A172 (cell line): ENCODE measurements at regions not wholly inside any gene's neighbourhood (a gene's known extent, or its start where the extent isn't known, plus 50 kb on each side); places are given as distances from the start of the nearest gene placed in this dataset.

Source experiments
- DNase-seq: peaks from one replicate; pipeline ENCODE4 v3.0.0-alpha.2; 2015; ENCODE audit warnings: low spot score

- DNase-seq = no peak
Observed at GRCh38 chr9:8262625-8263622, 463.3 kb upstream of the DMAC1 start.

- DNase-seq = no peak
Observed at GRCh38 chr9:8261737-8262136, 462.2 kb upstream of the DMAC1 start.

- no peak for DNase-seq
Observed at GRCh38 chr9:8259028-8259427, 459.4 kb upstream of the DMAC1 start.

GRCh38 chr9:8256880-8257279 is 457.3 kb upstream of the DMAC1 start:
- no peak for DNase-seq

GRCh38 chr9:8255850-8256249 is 456.3 kb upstream of the DMAC1 start:
- DNase-seq = no peak

- DNase-seq = peak; percentile 5
Observed at GRCh38 chr9:8254541-8254940, 455.0 kb upstream of the DMAC1 start.

GRCh38 chr9:8252445-8252844 is 452.9 kb upstream of the DMAC1 start:
- DNase-seq = no peak

- no peak for DNase-seq
Observed at GRCh38 chr9:8251566-8251965, 452.0 kb upstream of the DMAC1 start.

GRCh38 chr9:8244505-8245092 is 445.0 kb upstream of the DMAC1 start:
- DNase-seq = no peak

GRCh38 chr9:8241201-8241600 is 441.6 kb upstream of the DMAC1 start:
- DNase-seq = no peak

GRCh38 chr9:8237096-8237495 is 437.5 kb upstream of the DMAC1 start:
- no peak for DNase-seq

- no peak for DNase-seq
Observed at GRCh38 chr9:8235489-8235888, 435.9 kb upstream of the DMAC1 start.

GRCh38 chr9:8234316-8234715 is 434.7 kb upstream of the DMAC1 start:
- no peak for DNase-seq

GRCh38 chr9:8232726-8233125 is 433.1 kb upstream of the DMAC1 start:
- no peak for DNase-seq

- DNase-seq = no peak
Observed at GRCh38 chr9:8229226-8229625, 429.6 kb upstream of the DMAC1 start.

GRCh38 chr9:8224381-8224801 is 424.8 kb upstream of the DMAC1 start:
- DNase-seq = peak; percentile 37

GRCh38 chr9:8223861-8224260 is 424.3 kb upstream of the DMAC1 start:
- no peak for DNase-seq

- no peak for DNase-seq
Observed at GRCh38 chr9:8221462-8221861, 421.9 kb upstream of the DMAC1 start.

GRCh38 chr9:8208465-8208864 is 408.9 kb upstream of the DMAC1 start:
- no peak for DNase-seq

- no peak for DNase-seq
Observed at GRCh38 chr9:8207596-8207995, 408.0 kb upstream of the DMAC1 start.

- no peak for DNase-seq
Observed at GRCh38 chr9:8206720-8207119, 407.1 kb upstream of the DMAC1 start.

- DNase-seq = no peak
Observed at GRCh38 chr9:8205576-8205975, 406.0 kb upstream of the DMAC1 start.

GRCh38 chr9:8189881-8190280 is 390.3 kb upstream of the DMAC1 start:
- DNase-seq = no peak
